Psoas muscle (tissue), 7 donors: ENCODE measurements at regions not wholly inside any gene's neighbourhood (a gene's known extent, or its start where the extent isn't known, plus 50 kb on each side); places are given as distances from the start of the nearest gene placed in this dataset.

Experiments used
- ATAC-seq, 4 donors: fragments of 200-7000 bp; cut with Tn5 transposase; one replicate each; pipeline ENCODE4 v1.9.1; 2020; ENCODE audit warnings: moderate library complexity in 3 of 4, mild to moderate bottlenecking in 2 of 4
- DNase-seq, 2 donors: peaks; one replicate each; pipeline ENCODE4 v3.0.0-alpha.2; 2020
- H3K27ac ChIP-seq: fragments of 200-600 bp; one replicate; pipeline ENCODE4 v1.8.0; 2022
- H3K27me3 ChIP-seq, 3 donors: fragments of 200-600 bp in 1 of 3; one replicate each; pipeline versions ENCODE4 v1.6.1 to v1.8.0; 2013 to 2022; ENCODE audit warnings: low read length in 2 of 3, mild to moderate bottlenecking in 2 of 3, moderate library complexity in 1 of 3; ENCODE audit not compliant: insufficient read depth in 3 of 3
- H3K36me3 ChIP-seq, 2 donors: fragments of 200-600 bp in 1 of 2; one replicate each; pipeline versions ENCODE4 v1.6.1 to v1.8.0; 2013 to 2022; ENCODE audit warnings: low read depth in 1 of 2, mild to moderate bottlenecking in 1 of 2, moderate library complexity in 1 of 2; ENCODE audit not compliant: insufficient read depth in 1 of 2
- H3K4me1 ChIP-seq: fragments of 200-600 bp; one replicate; pipeline ENCODE4 v1.8.0; 2022
- H3K4me3 ChIP-seq: fragments of 200-600 bp; one replicate; pipeline ENCODE4 v1.8.0; 2022; ENCODE audit warnings: mild to moderate bottlenecking
- H3K9me3 ChIP-seq: fragments of 200-600 bp; one replicate; pipeline ENCODE4 v1.8.0; 2022
- CTCF ChIP-seq: fragments of 200-600 bp; IDR thresholded peaks from one replicate; pipeline ENCODE4 v1.8.0; 2022; ENCODE audit warnings: antibody characterized with exemption
- WGBS, 3 donors: extraction: QIAGEN DNeasy Blood & Tissue Kit; methylation state at CpG; one replicate each; pipeline versions ENCODE4 v1.1.6 to v1.1.7; 2013; 5-methylcytosine and 5-hydroxymethylcytosine counted together
- intact Hi-C, 2 donors: fragments of 100-400 bp; cut with DNase I; formaldehyde crosslinking; loops; one replicate each; pipeline versions ENCODE4 v1.11.0 to v1.14.2; 2022
- donor health status: healthy with polysubstance abuse.
- donor health status: DM: no; HTN: no; CAD: no; lungs with moderate emphysema.
- donor health status: Bipolar disorder and iron deficiency.
- donor health status: healthy.
- donor health status: DM: yes; HTN: yes; CAD: no.
- donor health status: DM: no; HTN: no; CAD: no.
- donor health status: DM: yes; HTN: yes; CAD: no.

- no peaks in the 10 kb centered on the region for H3K27me3 ChIP-seq
- ATAC-seq (no peak), DNase-seq (no peak)
- no peaks in the 10 kb centered on the region for H3K9me3 ChIP-seq
- no peak overlapping the region for H3K27ac ChIP-seq
- no peak overlapping the region for H3K4me3 ChIP-seq
- no peak for TF ChIP-seq CTCF
- 59 to 65% (median 62%) methylated on average over 2 of the region's 2 CpGs for WGBS, 3 donors
- intact Hi-C loops: no loop called here
- H3K4me1 ChIP-seq: no peaks in the 10 kb centered on the region
- no peaks in the 10 kb centered on the region for H3K36me3 ChIP-seq
Measured at GRCh38 chr14:71225113-71225512, 317.9 kb downstream of the PCNX1 start.

GRCh38 chr14:71228711-71229110 lies 321.5 kb downstream of the PCNX1 start:
- no peaks in the 10 kb centered on the region for H3K27me3 ChIP-seq
- no peak overlapping the region for H3K27ac ChIP-seq
- H3K36me3 ChIP-seq: no peaks in the 10 kb centered on the region
- H3K9me3 ChIP-seq: no peaks in the 10 kb centered on the region
- no peak for ATAC-seq
- intact Hi-C loops: no loop called here
- no peaks in the 10 kb centered on the region for H3K4me1 ChIP-seq
- no peak for DNase-seq
- no peak for TF ChIP-seq CTCF
- H3K4me3 ChIP-seq: no peak overlapping the region
- WGBS, 3 donors: 50 to 76% (median 64%) methylated on average over 2 of the region's 2 CpGs

- 82 to 89% (median 84%) methylated on average over 7 of the region's 7 CpGs for WGBS, 3 donors
- Histone ChIP-seq H3K4me3 (no peak overlapping the region), H3K36me3 (no peaks in the 10 kb centered on the region), H3K27ac (no peak overlapping the region), H3K9me3 (no peaks in the 10 kb centered on the region), H3K27me3 (no peaks in the 10 kb centered on the region), H3K4me1 (no peaks in the 10 kb centered on the region)
- no peak for TF ChIP-seq CTCF
- intact Hi-C loops: no loop called here
- DNase-seq (no peak), ATAC-seq (no peak)
Measured at GRCh38 chr14:71229875-71230274, 322.6 kb downstream of the PCNX1 start.

- 83 to 89% (median 87%) methylated on average over 13 of the region's 13 CpGs for WGBS, 3 donors
- no peaks in the 10 kb centered on the region for H3K27me3 ChIP-seq
- no peak overlapping the region for H3K4me3 ChIP-seq
- no peaks in the 10 kb centered on the region for H3K36me3 ChIP-seq
- no peaks in the 10 kb centered on the region for H3K4me1 ChIP-seq
- DNase-seq (no peak), ATAC-seq (no peak)
- H3K9me3 ChIP-seq: no peaks in the 10 kb centered on the region
- no peak for TF ChIP-seq CTCF
- intact Hi-C loops: no loop called here
- no peak overlapping the region for H3K27ac ChIP-seq
Measured at GRCh38 chr14:71230897-71231296, 323.6 kb downstream of the PCNX1 start.

GRCh38 chr14:71231521-71232393 lies 324.5 kb downstream of the PCNX1 start:
- DNase-seq: no peak

More at GRCh38 chr14:71231521-71232393, 324.5 kb downstream of the PCNX1 start:
- ATAC-seq: no peak
- TF ChIP-seq CTCF: no peak
- Histone ChIP-seq H3K4me1 (no peaks in the 10 kb centered on the region), H3K4me3 (no peak overlapping the region), H3K27me3 (no peaks in the 10 kb centered on the region), H3K27ac (no peak overlapping the region), H3K36me3 (no peaks in the 10 kb centered on the region), H3K9me3 (no peaks in the 10 kb centered on the region)
- intact Hi-C loops: no loop called here
- WGBS, 3 donors: 76 to 86% (median 76%) methylated on average over 16 of the region's 16 CpGs
